ENCODE measurements at regions not wholly inside any gene's neighbourhood (a gene's known extent, or its start where the extent isn't known, plus 50 kb on each side); places are given as distances from the start of the nearest gene placed in this dataset.
A peak's percentile ranks its signal among the peaks of the same experiment; 100 is the strongest.
"Not testable (repeated sequence)": the region's sequence is repeated elsewhere in the genome, so short reads cannot be mapped to it uniquely, and the experiment has no call there.

GRCh38 chr13:90428522-90429210 lies 918.8 kb upstream of the MIR17HG start:
- no peak for DNase-seq (ENCODE audit: low read depth)

- no peak for DNase-seq (ENCODE audit: low read depth)
These were observed 917.4 kb upstream of the MIR17HG start for GRCh38 chr13:90430127-90430526.

- no peak for DNase-seq (ENCODE audit: low read depth)
These were observed 910.8 kb upstream of the MIR17HG start for GRCh38 chr13:90436697-90437096.

GRCh38 chr13:90438576-90438975 lies 908.9 kb upstream of the MIR17HG start:
- DNase-seq (ENCODE audit: low read depth): no peak

- DNase-seq (ENCODE audit: low read depth): no peak
These were observed 904.2 kb upstream of the MIR17HG start for GRCh38 chr13:90443268-90443667.

- no peak for DNase-seq (ENCODE audit: low read depth)
These were observed 903.3 kb upstream of the MIR17HG start for GRCh38 chr13:90444232-90444631.

GRCh38 chr13:90445179-90445578 lies 902.3 kb upstream of the MIR17HG start:
- peak; percentile 91 for DNase-seq (ENCODE audit: low read depth)

GRCh38 chr13:90447034-90447733 lies 900.3 kb upstream of the MIR17HG start:
- no peak for DNase-seq (ENCODE audit: low read depth)

GRCh38 chr13:90447734-90448101 lies 899.8 kb upstream of the MIR17HG start:
- peak; percentile 68 for DNase-seq (ENCODE audit: low read depth)

- no peak for DNase-seq (ENCODE audit: low read depth)
These were observed 898.9 kb upstream of the MIR17HG start for GRCh38 chr13:90448466-90449037.

GRCh38 chr13:90453342-90453741 lies 894.1 kb upstream of the MIR17HG start:
- no peak for DNase-seq (ENCODE audit: low read depth)

GRCh38 chr13:90454002-90454636 lies 893.4 kb upstream of the MIR17HG start:
- no peak for DNase-seq (ENCODE audit: low read depth)

GRCh38 chr13:90455067-90455466 lies 892.4 kb upstream of the MIR17HG start:
- DNase-seq (ENCODE audit: low read depth): no peak

- DNase-seq (ENCODE audit: low read depth): no peak
These were observed 891.7 kb upstream of the MIR17HG start for GRCh38 chr13:90455823-90456222.

GRCh38 chr13:90461398-90461797 lies 886.1 kb upstream of the MIR17HG start:
- no peak for DNase-seq (ENCODE audit: low read depth)

- DNase-seq (ENCODE audit: low read depth): no peak
These were observed 870.3 kb upstream of the MIR17HG start for GRCh38 chr13:90477216-90477615.

GRCh38 chr13:90483906-90484305 lies 863.6 kb upstream of the MIR17HG start:
- no peak for DNase-seq (ENCODE audit: low read depth)

- peak; percentile 93 for DNase-seq (ENCODE audit: low read depth)
These were observed 862.1 kb upstream of the MIR17HG start for GRCh38 chr13:90485436-90485835.

GRCh38 chr13:90492872-90493271 lies 854.6 kb upstream of the MIR17HG start:
- no peak for DNase-seq (ENCODE audit: low read depth)

- DNase-seq (ENCODE audit: low read depth): peak; percentile 32
These were observed 853.8 kb upstream of the MIR17HG start for GRCh38 chr13:90493667-90494066.

GRCh38 chr13:90494849-90495248 lies 852.6 kb upstream of the MIR17HG start:
- not testable (repeated sequence) for DNase-seq (ENCODE audit: low read depth)

- peak; percentile 49 for DNase-seq (ENCODE audit: low read depth)
These were observed 849.4 kb upstream of the MIR17HG start for GRCh38 chr13:90498096-90498495.
